ENCODE measurements at regions not wholly inside any gene's neighbourhood (a gene's known extent, or its start where the extent isn't known, plus 50 kb on each side); places are given as distances from the start of the nearest gene placed in this dataset.

DNA sequence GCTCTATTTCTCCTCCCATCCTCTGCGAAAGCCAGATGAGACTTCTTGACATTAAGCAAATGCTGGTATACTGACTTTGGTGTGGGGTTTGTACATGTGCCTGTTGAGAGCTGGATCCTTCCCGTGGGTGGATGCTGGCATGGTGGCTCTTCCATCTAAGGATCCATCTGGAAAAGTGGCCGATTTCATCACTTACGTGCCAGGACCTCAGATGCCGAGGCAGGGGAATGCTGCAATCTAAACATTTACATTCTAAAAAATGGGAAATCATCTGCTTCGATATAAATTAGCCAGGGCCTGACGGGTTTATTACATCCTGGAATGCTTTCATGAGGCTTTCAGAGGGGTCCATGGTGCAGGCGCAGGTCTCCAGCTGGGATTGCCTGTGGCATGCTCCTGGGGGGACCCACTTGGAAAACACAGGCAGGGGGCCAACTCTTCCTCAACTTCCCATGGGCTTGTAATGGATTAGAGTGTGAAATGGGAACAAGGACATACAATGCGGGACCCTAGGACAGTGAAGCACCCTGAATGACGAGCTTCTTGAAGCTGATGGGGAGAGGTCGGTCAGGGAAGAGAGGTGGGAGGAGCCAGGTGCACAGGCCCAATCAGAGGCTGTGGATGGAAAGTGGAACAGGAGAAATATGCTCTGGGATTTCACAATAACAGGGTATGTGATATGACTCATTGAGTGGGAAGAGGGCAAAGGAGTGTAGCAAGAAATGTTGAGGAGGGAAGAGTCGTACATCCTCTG lies 105.5 kb upstream of the PITX1 start:
- Histone ChIP-seq H4K20me1 (ENCODE audit: control insufficient read depth, extremely low read depth, insufficient read depth, low read length) (no peaks in the 10 kb centered on the region), H3K9me1 (ENCODE audit: control insufficient read depth, extremely low read depth, insufficient read depth, low read length) (no peaks in the 10 kb centered on the region), H3K36me3 (ENCODE audit: control insufficient read depth in 2 of 2, extremely low read depth in 1 of 2, insufficient read depth in 2 of 2, low read length in 2 of 2) (no peaks in the 10 kb centered on the region), H3K9me3 (ENCODE audit: control insufficient read depth, low read depth, low read length) (no peaks in the 10 kb centered on the region), H3K4me3 (ENCODE audit: control insufficient read depth in 2 of 3, extremely low read depth in 1 of 3, insufficient read depth in 2 of 3, low read depth in 1 of 3, low read length in 3 of 3) (no peak overlapping the region), H3K9ac (ENCODE audit: control insufficient read depth, extremely low read depth, insufficient read depth, low read length) (no peak overlapping the region), H3K4me1 (ENCODE audit: control insufficient read depth, extremely low read depth, insufficient read depth, low read length) (peaks cover 48% of the 10 kb centered on the region), H3K27ac (ENCODE audit: control insufficient read depth, insufficient read depth, low read length) (peak overlapping the region; percentile 59), H3K27me3 (ENCODE audit: control insufficient read depth, extremely low read depth, insufficient read depth, low read length) (no peaks in the 10 kb centered on the region), H3K79me2 (ENCODE audit: control insufficient read depth, insufficient read depth, low read length) (no peaks in the 10 kb centered on the region), H3K4me2 (ENCODE audit: control insufficient read depth, extremely low read depth, insufficient read depth, low read depth, low read length) (peak overlapping the region; percentile 55), H2AFZ (ENCODE audit: control insufficient read depth, low read length) (no peak overlapping the region)
- dilution Hi-C loops (cut with MboI; ENCODE audit: extremely low pct_ligation_motif_present, low sequenced_read_pairs) = no loop called here
- TF ChIP-seq EZH2 (IDR thresholded peaks at IDR 0.05; ENCODE audit: low read length) (no peak), CTCF (optimal IDR thresholded peaks at IDR 0.05 in 1 of 3, IDR thresholded peaks at IDR 0.05 in 1 of 3, conservative IDR thresholded peaks at IDR 0.05 in 1 of 3; ENCODE audit: extremely low read depth in 1 of 3, insufficient read depth in 2 of 3, low read length in 3 of 3) (no peak)
- DNase-seq (ENCODE audit: low read depth, low spot score) (no peak), FAIRE-seq (peak; percentile 32)

GRCh38 chr5:135138116-135138850 lies 104.3 kb upstream of the PITX1 start:
- no peak for DNase-seq (ENCODE audit: low read depth, low spot score)
- dilution Hi-C loops (cut with MboI; ENCODE audit: extremely low pct_ligation_motif_present, low sequenced_read_pairs) = no loop called here
- Histone ChIP-seq H3K9me3 (ENCODE audit: control insufficient read depth, low read depth, low read length) (no peaks in the 10 kb centered on the region), H3K4me3 (ENCODE audit: control insufficient read depth in 2 of 3, extremely low read depth in 1 of 3, insufficient read depth in 2 of 3, low read depth in 1 of 3, low read length in 3 of 3) (no peak overlapping the region), H3K36me3 (ENCODE audit: control insufficient read depth in 2 of 2, extremely low read depth in 1 of 2, insufficient read depth in 2 of 2, low read length in 2 of 2) (no peaks in the 10 kb centered on the region), H3K4me1 (ENCODE audit: control insufficient read depth, extremely low read depth, insufficient read depth, low read length) (peaks cover 48% of the 10 kb centered on the region), H3K9me1 (ENCODE audit: control insufficient read depth, extremely low read depth, insufficient read depth, low read length) (no peaks in the 10 kb centered on the region), H2AFZ (ENCODE audit: control insufficient read depth, low read length) (no peak overlapping the region), H3K27ac (ENCODE audit: control insufficient read depth, insufficient read depth, low read length) (no peak overlapping the region), H4K20me1 (ENCODE audit: control insufficient read depth, extremely low read depth, insufficient read depth, low read length) (no peaks in the 10 kb centered on the region), H3K4me2 (ENCODE audit: control insufficient read depth, extremely low read depth, insufficient read depth, low read depth, low read length) (no peak overlapping the region), H3K27me3 (ENCODE audit: control insufficient read depth, extremely low read depth, insufficient read depth, low read length) (no peaks in the 10 kb centered on the region), H3K9ac (ENCODE audit: control insufficient read depth, extremely low read depth, insufficient read depth, low read length) (no peak overlapping the region), H3K79me2 (ENCODE audit: control insufficient read depth, insufficient read depth, low read length) (no peaks in the 10 kb centered on the region)
- TF ChIP-seq CTCF (optimal IDR thresholded peaks at IDR 0.05 in 1 of 3, IDR thresholded peaks at IDR 0.05 in 1 of 3, conservative IDR thresholded peaks at IDR 0.05 in 1 of 3; ENCODE audit: extremely low read depth in 1 of 3, insufficient read depth in 2 of 3, low read length in 3 of 3) (no peak), EZH2 (IDR thresholded peaks at IDR 0.05; ENCODE audit: low read length) (no peak)
- FAIRE-seq = no peak
